ENCODE measurements at regions not wholly inside any gene's neighbourhood (a gene's known extent, or its start where the extent isn't known, plus 50 kb on each side); places are given as distances from the start of the nearest gene placed in this dataset.

GRCh38 chrX:2608638-2609430, 82.3 kb upstream of the CD99 start:
- peak in 1 of 2 donors; percentile 84 for DNase-seq (ENCODE audit: low read depth in 2 of 2)

GRCh38 chrX:2607113-2607512, 84.0 kb upstream of the CD99 start:
- DNase-seq (ENCODE audit: low read depth in 2 of 2): no peak

GRCh38 chrX:2600564-2600963, 90.5 kb upstream of the CD99 start:
- DNase-seq (ENCODE audit: low read depth in 2 of 2): no peak

- no peak for DNase-seq (ENCODE audit: low read depth in 2 of 2)
Measured at GRCh38 chrX:2596555-2597255, 94.4 kb upstream of the CD99 start.

- no peak for DNase-seq (ENCODE audit: low read depth in 2 of 2)
Measured at GRCh38 chrX:2596045-2596444, 95.0 kb upstream of the CD99 start.

- no peak for DNase-seq (ENCODE audit: low read depth in 2 of 2)
Measured at GRCh38 chrX:2595258-2595657, 94.5 kb upstream of the DHRSX start.

GRCh38 chrX:2594491-2594890, 93.7 kb upstream of the DHRSX start:
- DNase-seq (ENCODE audit: low read depth in 2 of 2): no peak

- no peak for DNase-seq (ENCODE audit: low read depth in 2 of 2)
Measured at GRCh38 chrX:2592279-2592678, 91.5 kb upstream of the DHRSX start.

- no peak for DNase-seq (ENCODE audit: low read depth in 2 of 2)
Measured at GRCh38 chrX:2589186-2590020, 88.6 kb upstream of the DHRSX start.

- DNase-seq (ENCODE audit: low read depth in 2 of 2): no peak
Measured at GRCh38 chrX:2588049-2588448, 87.3 kb upstream of the DHRSX start.

GRCh38 chrX:2587146-2587545, 86.4 kb upstream of the DHRSX start:
- no peak for DNase-seq (ENCODE audit: low read depth in 2 of 2)

- DNase-seq (ENCODE audit: low read depth in 2 of 2): no peak
Measured at GRCh38 chrX:2585158-2585470, 84.3 kb upstream of the DHRSX start.

- no peak for DNase-seq (ENCODE audit: low read depth in 2 of 2)
Measured at GRCh38 chrX:2584251-2585157, 83.7 kb upstream of the DHRSX start.

- DNase-seq (ENCODE audit: low read depth in 2 of 2): no peak
Measured at GRCh38 chrX:2583194-2584162, 82.7 kb upstream of the DHRSX start.

- DNase-seq (ENCODE audit: low read depth in 2 of 2): no peak
Measured at GRCh38 chrX:2582667-2583066, 81.9 kb upstream of the DHRSX start.

GRCh38 chrX:2581296-2581695, 80.5 kb upstream of the DHRSX start:
- DNase-seq (ENCODE audit: low read depth in 2 of 2): no peak

GRCh38 chrX:2578864-2579263, 78.1 kb upstream of the DHRSX start:
- DNase-seq (ENCODE audit: low read depth in 2 of 2): no peak

GRCh38 chrX:2577844-2578466, 77.2 kb upstream of the DHRSX start:
- DNase-seq (ENCODE audit: low read depth in 2 of 2): no peak

- DNase-seq (ENCODE audit: low read depth in 2 of 2): peak in 1 of 2 donors; percentile 8
Measured at GRCh38 chrX:2576793-2577192, 76.0 kb upstream of the DHRSX start.

- DNase-seq (ENCODE audit: low read depth in 2 of 2): no peak
Measured at GRCh38 chrX:2574271-2574670, 73.5 kb upstream of the DHRSX start.

All from dermis microvascular lymphatic vessel endothelial cell (primary cell).